GM12872 (cell line): ENCODE measurements at regions not wholly inside any gene's neighbourhood (a gene's known extent, or its start where the extent isn't known, plus 50 kb on each side); places are given as distances from the start of the nearest gene placed in this dataset.

Experiments used
- CTCF ChIP-seq: IDR thresholded peaks from 3 replicates; pipeline ENCODE4 v1.5.1; 2011; ENCODE audit warnings: low read depth, mild to moderate bottlenecking, low read length, moderate library complexity; ENCODE audit not compliant: insufficient read depth

GRCh38 chr2:12034382-12034781 is 287.9 kb downstream of the LPIN1 start:
- no peak for TF ChIP-seq CTCF

GRCh38 chr2:12035029-12035720 is 288.7 kb downstream of the LPIN1 start:
- no peak for TF ChIP-seq CTCF

- TF ChIP-seq CTCF: no peak
Measured at GRCh38 chr2:12035956-12036639, 289.7 kb downstream of the LPIN1 start.

- no peak for TF ChIP-seq CTCF
Measured at GRCh38 chr2:12036640-12036983, 290.2 kb downstream of the LPIN1 start.

- no peak for TF ChIP-seq CTCF
Measured at GRCh38 chr2:12037301-12037700, 290.9 kb downstream of the LPIN1 start.

- no peak for TF ChIP-seq CTCF
Measured at GRCh38 chr2:12041236-12041635, 294.8 kb downstream of the LPIN1 start.

GRCh38 chr2:12043131-12043530 is 296.7 kb downstream of the LPIN1 start:
- TF ChIP-seq CTCF: no peak
